RWPE2 (cell line): ENCODE measurements at regions not wholly inside any gene's neighbourhood (a gene's known extent, or its start where the extent isn't known, plus 50 kb on each side); places are given as distances from the start of the nearest gene placed in this dataset.
A peak's percentile ranks its signal among the peaks of the same experiment; 100 is the strongest.

Experiments
- ATAC-seq: fragments of 200-7000 bp; cut with Tn5 transposase; 3 replicates; pipeline ENCODE4 v1.9.1; 2021; ENCODE audit warnings: low read depth
- DNase-seq: peaks from one replicate; pipeline ENCODE4 v3.0.0-alpha.2; 2020; ENCODE audit warnings: low spot score
- H3K27ac ChIP-seq: fragments of 450-650 bp; 2 replicates; pipeline ENCODE4 v1.5.1; 2017; ENCODE audit warnings: mild to moderate bottlenecking; ENCODE audit not compliant: poor library complexity, severe bottlenecking
- H3K27me3 ChIP-seq: fragments of 250-450 bp; sonication (Bioruptor Pico); 2 replicates; pipeline ENCODE4 v1.5.1; 2021; ENCODE audit warnings: mild to moderate bottlenecking, moderate library complexity; ENCODE audit not compliant: insufficient read depth, poor library complexity, severe bottlenecking
- H3K36me3 ChIP-seq: fragments of 250-450 bp; sonication (Bioruptor Pico); 2 replicates; pipeline ENCODE4 v1.5.1; 2020; ENCODE audit warnings: low read depth, mild to moderate bottlenecking, moderate library complexity
- H3K4me1 ChIP-seq: fragments of 250-450 bp; sonication (Bioruptor Pico); 2 replicates; pipeline ENCODE4 v1.5.1; 2021; ENCODE audit warnings: mild to moderate bottlenecking, moderate library complexity; ENCODE audit not compliant: insufficient read depth, poor library complexity, severe bottlenecking
- H3K4me3 ChIP-seq: fragments of 250-450 bp; sonication (Bioruptor Pico); 2 replicates; pipeline ENCODE4 v1.5.1; 2021; ENCODE audit warnings: mild to moderate bottlenecking, moderate library complexity; ENCODE audit not compliant: severe bottlenecking
- H3K9me3 ChIP-seq: fragments of 250-450 bp; sonication (Bioruptor Pico); 2 replicates; pipeline ENCODE4 v1.5.1; 2021; ENCODE audit warnings: mild to moderate bottlenecking, moderate library complexity; ENCODE audit not compliant: severe bottlenecking
- TF ChIP-seq, protein P1 (sequence below): fragments of 450-650 bp; IDR thresholded peaks from one replicate; pipeline ENCODE4 v1.5.1; 2017; ENCODE audit warnings: mild to moderate bottlenecking, moderate library complexity; ENCODE audit not compliant: poor library complexity, severe bottlenecking

DNA sequence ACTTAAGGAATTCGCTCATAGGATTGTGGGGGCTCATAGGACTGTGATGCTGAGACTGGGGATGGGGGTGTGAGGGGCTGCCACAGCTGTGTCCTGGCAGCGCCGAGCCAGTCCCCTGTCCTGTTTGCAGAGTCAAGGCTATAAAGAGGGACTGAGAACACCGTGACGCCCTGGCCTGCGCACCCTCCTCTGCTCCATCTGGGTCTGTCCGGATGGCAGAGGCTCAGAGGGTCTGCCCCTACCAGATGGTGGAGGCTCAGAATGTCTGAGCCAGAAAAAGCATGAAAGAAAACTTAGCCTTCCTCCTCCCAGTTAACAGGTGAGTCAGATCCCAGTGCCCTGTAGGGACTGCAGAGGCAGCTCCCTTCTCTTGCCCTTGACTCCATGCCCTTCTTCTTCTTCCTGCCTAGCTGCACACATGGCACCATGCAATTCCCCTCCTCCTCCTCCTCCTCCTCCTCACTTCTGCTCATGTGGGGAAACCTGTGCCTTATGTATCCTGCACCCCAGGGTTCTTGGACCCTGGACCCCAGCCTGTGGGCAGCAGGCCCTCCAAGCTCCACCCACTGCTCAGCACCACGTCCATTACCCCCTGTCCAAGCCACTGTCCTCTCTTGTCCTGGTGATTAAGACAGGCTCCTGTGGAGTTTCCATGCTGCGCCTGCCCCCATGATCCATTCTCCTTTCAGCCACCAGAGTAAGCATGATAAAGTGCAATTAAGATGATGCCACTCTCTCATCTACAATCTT, 410.0 kb upstream of the SULF2 start:
- Histone ChIP-seq H3K27me3 (no peaks in the 10 kb centered on the region), H3K27ac (no peak overlapping the region), H3K4me3 (no peak overlapping the region), H3K9me3 (no peaks in the 10 kb centered on the region), H3K4me1 (no peaks in the 10 kb centered on the region), H3K36me3 (no peaks in the 10 kb centered on the region)
- no peak for ATAC-seq
- TF ChIP-seq, protein P1, sequence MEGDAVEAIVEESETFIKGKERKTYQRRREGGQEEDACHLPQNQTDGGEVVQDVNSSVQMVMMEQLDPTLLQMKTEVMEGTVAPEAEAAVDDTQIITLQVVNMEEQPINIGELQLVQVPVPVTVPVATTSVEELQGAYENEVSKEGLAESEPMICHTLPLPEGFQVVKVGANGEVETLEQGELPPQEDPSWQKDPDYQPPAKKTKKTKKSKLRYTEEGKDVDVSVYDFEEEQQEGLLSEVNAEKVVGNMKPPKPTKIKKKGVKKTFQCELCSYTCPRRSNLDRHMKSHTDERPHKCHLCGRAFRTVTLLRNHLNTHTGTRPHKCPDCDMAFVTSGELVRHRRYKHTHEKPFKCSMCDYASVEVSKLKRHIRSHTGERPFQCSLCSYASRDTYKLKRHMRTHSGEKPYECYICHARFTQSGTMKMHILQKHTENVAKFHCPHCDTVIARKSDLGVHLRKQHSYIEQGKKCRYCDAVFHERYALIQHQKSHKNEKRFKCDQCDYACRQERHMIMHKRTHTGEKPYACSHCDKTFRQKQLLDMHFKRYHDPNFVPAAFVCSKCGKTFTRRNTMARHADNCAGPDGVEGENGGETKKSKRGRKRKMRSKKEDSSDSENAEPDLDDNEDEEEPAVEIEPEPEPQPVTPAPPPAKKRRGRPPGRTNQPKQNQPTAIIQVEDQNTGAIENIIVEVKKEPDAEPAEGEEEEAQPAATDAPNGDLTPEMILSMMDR = no peak
- DNase-seq = no peak

DNA sequence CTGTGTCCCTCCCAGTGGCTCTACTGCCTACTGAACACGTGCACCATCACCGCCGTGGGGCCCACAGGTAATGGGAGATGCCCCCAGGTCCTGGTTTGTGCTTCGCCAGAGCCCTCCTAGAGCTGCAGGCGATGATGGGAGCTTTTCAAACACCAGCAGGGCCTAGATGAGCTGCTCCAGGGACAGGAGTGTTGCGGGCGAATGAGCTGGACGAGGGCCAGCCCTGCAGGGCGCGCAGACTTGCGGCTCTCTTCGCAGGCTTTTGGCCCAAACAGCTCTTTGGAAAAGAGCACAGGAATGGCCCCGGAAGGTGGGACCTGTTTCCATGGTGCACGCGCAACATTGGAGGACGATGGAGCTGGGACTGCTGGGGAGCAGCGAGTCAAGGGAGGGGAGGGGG, 409.3 kb upstream of the SULF2 start:
- Histone ChIP-seq H3K27me3 (no peaks in the 10 kb centered on the region), H3K36me3 (no peaks in the 10 kb centered on the region), H3K4me3 (no peak overlapping the region), H3K27ac (no peak overlapping the region), H3K4me1 (peaks cover 3% of the 10 kb centered on the region), H3K9me3 (no peaks in the 10 kb centered on the region)
- ATAC-seq (no peak), DNase-seq (no peak)
- TF ChIP-seq, protein P1 = no peak

DNA sequence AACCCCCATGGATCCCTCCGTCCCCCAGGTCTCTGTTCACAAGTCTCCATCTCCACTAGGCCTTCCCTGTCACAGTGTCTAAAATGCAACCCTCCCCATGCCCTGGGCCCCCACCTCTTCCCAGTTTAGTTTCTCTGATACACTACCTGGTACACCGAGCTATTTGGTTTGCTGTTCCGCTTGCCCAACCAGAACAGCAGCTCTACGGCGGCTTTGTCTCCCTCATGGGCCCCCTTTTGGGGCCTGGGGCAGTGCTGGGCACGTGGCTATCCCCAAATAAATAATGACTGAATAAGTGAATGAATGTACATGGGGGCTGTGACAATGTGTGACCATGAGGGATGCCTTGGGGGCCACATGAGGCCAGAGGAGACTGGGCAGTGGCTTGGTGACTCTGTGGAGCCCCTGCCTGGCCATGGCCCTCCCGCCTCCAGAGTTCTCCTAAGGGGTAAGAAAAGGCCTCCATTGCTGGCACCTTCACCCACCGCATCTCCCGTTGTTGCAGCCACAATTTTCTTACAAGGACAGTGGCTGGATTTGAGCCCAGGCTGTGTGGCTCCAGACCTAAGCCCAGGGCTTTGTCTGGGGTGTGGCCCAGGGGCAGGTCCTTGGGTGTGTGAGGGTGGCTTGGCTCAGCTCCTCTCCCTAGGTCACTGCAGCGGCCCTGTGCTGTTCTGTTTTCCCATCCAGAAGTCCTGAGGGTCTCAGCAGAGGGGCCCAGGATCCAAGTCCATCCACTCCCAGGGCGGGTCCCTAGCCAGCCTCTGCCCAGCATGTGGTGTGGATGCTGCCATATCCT, 408.5 kb upstream of the SULF2 start:
- no peak for ATAC-seq
- no peaks in the 10 kb centered on the region for H3K27me3 ChIP-seq
- TF ChIP-seq, protein P1 = no peak

DNA sequence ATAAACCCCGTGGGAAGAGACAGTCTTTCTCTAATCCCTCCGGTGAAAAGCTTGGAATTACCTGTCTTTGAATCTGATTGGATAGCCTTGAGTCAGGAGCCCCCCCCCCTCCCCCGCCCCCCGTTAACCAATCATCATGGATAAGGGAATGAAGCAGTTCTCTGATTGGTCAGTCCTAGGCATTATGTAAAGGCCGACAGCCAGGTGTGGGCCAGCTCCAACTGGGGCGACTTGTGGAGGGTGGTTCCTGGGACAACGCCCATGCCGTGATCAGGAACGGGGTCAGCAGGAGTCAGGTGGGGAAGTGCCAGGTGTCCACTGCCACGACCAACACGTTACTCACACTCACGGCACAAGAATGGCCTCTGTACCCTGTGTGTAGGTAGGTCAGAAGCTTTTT, 406.8 kb upstream of the SULF2 start:
- no peaks in the 10 kb centered on the region for H3K27me3 ChIP-seq
- peaks cover 16% of the 10 kb centered on the region for H3K4me1 ChIP-seq
- no peaks in the 10 kb centered on the region for H3K36me3 ChIP-seq
- TF ChIP-seq, protein P1 = no peak
- no peak overlapping the region for H3K27ac ChIP-seq
- ATAC-seq (no peak), DNase-seq (no peak)
- H3K9me3 ChIP-seq = no peaks in the 10 kb centered on the region
- H3K4me3 ChIP-seq = no peak overlapping the region

More for the DNA sequence above, 408.5 kb upstream of the SULF2 start:
- Histone ChIP-seq H3K4me1 (peaks cover 9% of the 10 kb centered on the region), H3K9me3 (no peaks in the 10 kb centered on the region), H3K27ac (no peak overlapping the region), H3K4me3 (no peak overlapping the region), H3K36me3 (no peaks in the 10 kb centered on the region)
- DNase-seq = no peak

DNA sequence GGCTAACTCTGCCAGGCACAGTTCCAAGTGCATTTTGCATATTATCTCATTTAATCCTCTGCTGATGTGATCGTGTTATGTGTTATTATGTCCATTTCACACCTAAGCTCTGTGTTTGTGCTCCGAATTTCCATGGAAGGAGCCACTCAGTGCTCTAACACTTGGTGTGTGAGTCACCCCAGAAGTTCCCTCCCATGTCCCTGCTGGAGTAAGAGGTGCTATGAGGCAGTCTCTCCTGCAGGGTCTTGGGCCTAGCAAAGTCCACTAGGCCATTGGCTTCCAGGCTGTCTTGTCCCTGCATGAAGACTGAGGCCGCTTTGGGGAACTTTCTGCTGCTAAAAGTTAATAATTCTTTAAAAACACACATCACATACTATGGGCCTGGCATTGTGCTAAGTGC, 405.9 kb upstream of the SULF2 start:
- Histone ChIP-seq H3K36me3 (no peaks in the 10 kb centered on the region), H3K4me1 (peaks cover 25% of the 10 kb centered on the region), H3K27me3 (no peaks in the 10 kb centered on the region), H3K27ac (no peak overlapping the region), H3K9me3 (no peaks in the 10 kb centered on the region), H3K4me3 (no peak overlapping the region)
- TF ChIP-seq, protein P1 = no peak
- DNase-seq (no peak), ATAC-seq (peak; percentile 37; the same call in 2 of the 3 replicates)
